Ishikawa (cell line): ENCODE measurements at regions not wholly inside any gene's neighbourhood (a gene's known extent, or its start where the extent isn't known, plus 50 kb on each side); places are given as distances from the start of the nearest gene placed in this dataset.

Experiments used
- CEBPB ChIP-seq: IDR thresholded peaks from 2 replicates; pipeline ENCODE4 v1.6.1; 2012
- CREB1 ChIP-seq: IDR thresholded peaks from 2 replicates; pipeline ENCODE4 v1.6.1; 2012; ENCODE audit warnings: low read depth
- EGR1 ChIP-seq: IDR thresholded peaks from 2 replicates; pipeline ENCODE4 v1.6.1; 2012
- EP300 ChIP-seq: IDR thresholded peaks from 2 replicates; pipeline ENCODE4 v1.6.1; 2012; ENCODE audit warnings: borderline replicate concordance
- FOXM1 ChIP-seq: IDR thresholded peaks from 2 replicates; pipeline ENCODE4 v1.6.1; 2012; ENCODE audit warnings: low read depth, borderline replicate concordance
- NFIC ChIP-seq: IDR thresholded peaks from 2 replicates; pipeline ENCODE4 v1.6.1; 2012
- RAD21 ChIP-seq: IDR thresholded peaks from 2 replicates; pipeline ENCODE4 v1.6.1; 2012; ENCODE audit warnings: low read depth
- REST ChIP-seq: IDR thresholded peaks from 2 replicates; pipeline ENCODE4 v1.6.1; 2012; ENCODE audit warnings: low read depth, mild to moderate bottlenecking
- TAF1 ChIP-seq: IDR thresholded peaks from 2 replicates; pipeline ENCODE4 v1.6.1; 2012; ENCODE audit warnings: low read depth, mild to moderate bottlenecking
- TCF12 ChIP-seq: IDR thresholded peaks from 2 replicates; pipeline ENCODE4 v1.6.1; 2012; ENCODE audit warnings: low read depth
- TEAD4 ChIP-seq: IDR thresholded peaks from 2 replicates; pipeline ENCODE4 v1.6.1; 2012
- USF1 ChIP-seq: IDR thresholded peaks from 2 replicates; pipeline ENCODE4 v1.6.1; 2012
- YY1 ChIP-seq: IDR thresholded peaks from 2 replicates; pipeline ENCODE4 v1.6.1; 2012; ENCODE audit warnings: low read depth
- ZBTB7A ChIP-seq: IDR thresholded peaks from 2 replicates; pipeline ENCODE4 v1.6.1; 2012; ENCODE audit warnings: low read depth
- TF ChIP-seq, protein P1 (sequence below): IDR thresholded peaks from 2 replicates; pipeline ENCODE4 v1.6.1; 2012

GRCh38 chr10:118845776-118846175 lies 91.0 kb upstream of the CACUL1 start:
- no peak for TF ChIP-seq EP300
- no peak for TF ChIP-seq TCF12
- TF ChIP-seq FOXM1 = no peak
- TF ChIP-seq, protein P1, sequence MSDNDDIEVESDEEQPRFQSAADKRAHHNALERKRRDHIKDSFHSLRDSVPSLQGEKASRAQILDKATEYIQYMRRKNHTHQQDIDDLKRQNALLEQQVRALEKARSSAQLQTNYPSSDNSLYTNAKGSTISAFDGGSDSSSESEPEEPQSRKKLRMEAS = no peak
- no peak for TF ChIP-seq NFIC
- no peak for TF ChIP-seq EGR1
- no peak for TF ChIP-seq CEBPB
- no peak for TF ChIP-seq ZBTB7A

GRCh38 chr10:118850418-118851061 lies 95.8 kb upstream of the CACUL1 start:
- TF ChIP-seq EP300 = no peak
- peak; percentile 92 for TF ChIP-seq RAD21
- TF ChIP-seq YY1 = peak; percentile 86
- TF ChIP-seq ZBTB7A = no peak
- TF ChIP-seq TEAD4 = no peak

GRCh38 chr10:118851062-118852035 lies 96.6 kb upstream of the CACUL1 start:
- TF ChIP-seq TAF1 (no peak), EP300 (no peak), TEAD4 (no peak), FOXM1 (no peak), NFIC (no peak), USF1 (no peak), CEBPB (no peak), RAD21 (no peak), ZBTB7A (no peak), YY1 (no peak), CREB1 (no peak), EGR1 (no peak), REST (no peak)

DNA sequence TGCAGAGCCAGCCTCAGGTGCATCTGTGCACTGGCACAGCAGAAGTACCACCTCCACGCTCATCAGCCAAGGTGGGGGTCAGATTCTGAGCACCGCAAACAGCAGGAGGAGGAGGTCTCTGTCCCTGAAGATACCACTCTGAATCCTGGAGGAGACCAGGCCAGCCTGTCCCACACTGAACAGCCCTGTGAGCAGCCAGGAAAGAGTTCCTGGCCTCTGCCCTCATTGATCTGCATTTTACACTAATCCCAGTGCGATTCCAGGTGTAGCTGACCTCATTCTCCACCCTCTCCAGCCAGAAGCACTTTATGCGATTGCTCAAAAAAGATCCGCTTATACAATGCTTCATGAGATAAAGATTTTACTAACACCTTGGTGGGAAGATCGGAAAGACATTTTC lies 99.1 kb upstream of the CACUL1 start:
- TF ChIP-seq CEBPB = no peak
- no peak for TF ChIP-seq RAD21
- TF ChIP-seq EP300 = no peak
- no peak for TF ChIP-seq TCF12
- TF ChIP-seq TEAD4 = no peak
- no peak for TF ChIP-seq CREB1
- no peak for TF ChIP-seq NFIC
- no peak for TF ChIP-seq TAF1
- TF ChIP-seq ZBTB7A = no peak
- TF ChIP-seq USF1 = no peak
- TF ChIP-seq, protein P1 = no peak
- no peak for TF ChIP-seq FOXM1
- no peak for TF ChIP-seq REST
- no peak for TF ChIP-seq EGR1
- no peak for TF ChIP-seq YY1

- TF ChIP-seq REST = no peak
Observed at GRCh38 chr10:118856106-118856505, 101.3 kb upstream of the CACUL1 start.
